ENCODE measurements at regions not wholly inside any gene's neighbourhood (a gene's known extent, or its start where the extent isn't known, plus 50 kb on each side); places are given as distances from the start of the nearest gene placed in this dataset.

DNA sequence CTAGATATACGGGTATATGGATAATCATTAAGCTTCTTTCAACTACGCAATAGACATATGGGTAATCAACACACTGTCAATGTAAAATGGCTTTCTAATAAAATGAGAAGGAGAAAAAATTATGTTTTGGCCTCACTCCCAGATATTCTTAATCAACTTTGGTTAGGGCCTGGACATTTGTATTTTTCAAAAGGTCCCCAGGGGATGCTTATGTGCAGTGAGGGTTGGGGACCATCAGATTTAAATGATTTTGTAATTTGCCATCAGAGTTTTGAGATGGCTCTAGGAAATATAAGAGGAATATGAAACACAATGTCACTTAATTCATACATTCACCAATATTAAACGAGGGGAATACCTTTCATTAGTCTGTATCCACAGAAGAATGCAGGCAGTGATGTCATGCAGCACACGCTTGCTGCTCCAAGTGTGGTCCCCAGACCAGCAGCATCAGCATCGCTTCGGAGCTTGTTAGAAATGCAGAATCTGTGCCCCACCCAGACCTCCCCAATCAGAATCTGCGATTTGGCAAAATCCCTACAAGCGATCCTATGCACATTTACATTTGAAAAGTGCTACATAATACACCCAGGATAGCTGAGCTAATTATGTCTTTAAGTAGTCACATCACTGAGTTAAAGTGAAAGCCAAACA, 75.1 kb downstream of the INHBA start:
- H3K4me3 ChIP-seq (ENCODE audit: insufficient read depth, low read length), result no peak overlapping the region
- no peaks in the 10 kb centered on the region for H3K36me3 ChIP-seq (ENCODE audit: insufficient read depth, low read length)
- H3K27ac ChIP-seq (ENCODE audit: low read depth, low read length), result no peak overlapping the region
- H3K4me2 ChIP-seq (ENCODE audit: insufficient read depth, low read length), result no peak overlapping the region
- H3K4me1 ChIP-seq (ENCODE audit: insufficient read depth, low read length), result no peaks in the 10 kb centered on the region
- no peaks in the 10 kb centered on the region for H4K20me1 ChIP-seq (ENCODE audit: insufficient read depth, low read length)
- H3K79me2 ChIP-seq (ENCODE audit: insufficient read depth, low read length), result no peaks in the 10 kb centered on the region
- TF ChIP-seq, protein P1, sequence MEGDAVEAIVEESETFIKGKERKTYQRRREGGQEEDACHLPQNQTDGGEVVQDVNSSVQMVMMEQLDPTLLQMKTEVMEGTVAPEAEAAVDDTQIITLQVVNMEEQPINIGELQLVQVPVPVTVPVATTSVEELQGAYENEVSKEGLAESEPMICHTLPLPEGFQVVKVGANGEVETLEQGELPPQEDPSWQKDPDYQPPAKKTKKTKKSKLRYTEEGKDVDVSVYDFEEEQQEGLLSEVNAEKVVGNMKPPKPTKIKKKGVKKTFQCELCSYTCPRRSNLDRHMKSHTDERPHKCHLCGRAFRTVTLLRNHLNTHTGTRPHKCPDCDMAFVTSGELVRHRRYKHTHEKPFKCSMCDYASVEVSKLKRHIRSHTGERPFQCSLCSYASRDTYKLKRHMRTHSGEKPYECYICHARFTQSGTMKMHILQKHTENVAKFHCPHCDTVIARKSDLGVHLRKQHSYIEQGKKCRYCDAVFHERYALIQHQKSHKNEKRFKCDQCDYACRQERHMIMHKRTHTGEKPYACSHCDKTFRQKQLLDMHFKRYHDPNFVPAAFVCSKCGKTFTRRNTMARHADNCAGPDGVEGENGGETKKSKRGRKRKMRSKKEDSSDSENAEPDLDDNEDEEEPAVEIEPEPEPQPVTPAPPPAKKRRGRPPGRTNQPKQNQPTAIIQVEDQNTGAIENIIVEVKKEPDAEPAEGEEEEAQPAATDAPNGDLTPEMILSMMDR (IDR thresholded peaks at IDR 0.05; ENCODE audit: extremely low read depth, low read depth, low read length), result no peak
- DNase-seq (ENCODE audit: insufficient read length, low spot score, missing footprints), result no peak
- no peaks in the 10 kb centered on the region for H3K27me3 ChIP-seq (ENCODE audit: insufficient read depth, low read length)
- no peaks in the 10 kb centered on the region for H3K9me3 ChIP-seq (ENCODE audit: low read depth, low read length)
- no peak overlapping the region for H2AFZ ChIP-seq (ENCODE audit: low read length)

DNA sequence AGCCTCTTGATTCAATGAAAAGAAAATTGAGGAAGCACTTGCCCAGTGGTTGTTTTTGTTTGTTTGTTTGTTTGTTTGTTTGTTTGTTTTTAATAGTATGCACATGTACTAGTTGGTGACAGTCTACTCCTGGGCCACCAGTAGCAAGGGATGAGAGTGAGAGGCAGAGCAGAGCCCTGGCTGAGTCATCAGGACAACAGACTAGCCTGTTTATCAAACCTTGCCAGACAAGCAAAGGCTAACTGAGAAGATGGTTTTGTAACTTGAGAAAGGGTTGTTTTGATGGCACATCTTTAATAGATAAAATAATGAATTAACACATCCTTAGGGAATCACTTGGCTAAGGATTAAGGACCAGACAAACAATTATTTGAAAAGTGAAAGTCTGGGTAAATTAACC, 78.1 kb downstream of the INHBA start:
- Histone ChIP-seq H3K4me1 (ENCODE audit: insufficient read depth, low read length) (no peaks in the 10 kb centered on the region), H3K27ac (ENCODE audit: low read depth, low read length) (no peak overlapping the region), H3K4me3 (ENCODE audit: insufficient read depth, low read length) (no peak overlapping the region), H3K4me2 (ENCODE audit: insufficient read depth, low read length) (no peak overlapping the region), H3K27me3 (ENCODE audit: insufficient read depth, low read length) (no peaks in the 10 kb centered on the region), H3K79me2 (ENCODE audit: insufficient read depth, low read length) (no peaks in the 10 kb centered on the region), H2AFZ (ENCODE audit: low read length) (no peak overlapping the region), H3K36me3 (ENCODE audit: insufficient read depth, low read length) (no peaks in the 10 kb centered on the region), H4K20me1 (ENCODE audit: insufficient read depth, low read length) (no peaks in the 10 kb centered on the region), H3K9me3 (ENCODE audit: low read depth, low read length) (no peaks in the 10 kb centered on the region)
- TF ChIP-seq, protein P1 (IDR thresholded peaks at IDR 0.05; ENCODE audit: extremely low read depth, low read depth, low read length), result no peak
- DNase-seq (ENCODE audit: insufficient read length, low spot score, missing footprints), result no peak

DNA sequence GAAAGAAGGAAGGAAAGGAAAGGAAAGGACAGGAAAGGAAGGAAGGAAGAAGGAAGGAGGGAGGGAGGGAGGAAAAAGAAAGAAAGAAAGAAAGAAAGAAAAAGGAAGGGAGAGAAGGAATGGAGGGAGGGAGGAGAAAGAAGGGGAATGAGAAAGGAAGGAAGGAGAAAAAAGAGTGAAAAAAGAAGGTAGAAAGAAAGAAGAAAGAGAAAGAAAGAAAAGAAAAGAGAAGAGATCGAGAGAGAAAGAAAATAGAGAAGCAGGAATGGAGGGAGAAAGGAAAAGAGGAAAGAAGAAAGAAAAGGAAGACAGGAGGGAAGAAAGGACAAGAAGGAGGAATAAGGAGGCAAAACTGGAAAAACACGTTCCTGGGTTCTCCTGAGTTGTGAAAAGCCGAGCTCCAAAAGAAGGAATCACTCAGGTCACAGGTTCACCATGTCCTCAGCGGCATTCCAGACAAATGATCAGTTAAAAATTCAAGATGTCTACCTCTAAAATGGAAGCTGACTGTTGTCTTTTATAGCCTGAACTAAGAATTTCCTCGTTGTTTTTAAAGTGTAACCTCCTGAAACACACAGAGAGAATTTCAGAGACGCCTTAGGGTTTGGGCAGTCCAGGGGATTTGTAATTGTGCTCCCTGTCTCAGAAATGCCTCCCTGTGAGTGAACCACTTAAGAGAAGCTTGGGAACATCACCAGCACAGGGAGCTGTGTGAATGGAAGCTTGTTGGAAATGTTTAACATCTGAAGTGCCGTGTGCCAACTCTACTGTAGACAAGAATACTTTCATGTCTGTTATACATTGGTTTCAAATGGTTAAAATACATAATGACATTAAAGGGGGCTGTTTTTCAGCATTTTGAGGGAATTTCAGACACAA, 80.7 kb downstream of the INHBA start:
- TF ChIP-seq, protein P1 (IDR thresholded peaks at IDR 0.05; ENCODE audit: extremely low read depth, low read depth, low read length), result no peak
- Histone ChIP-seq H3K79me2 (ENCODE audit: insufficient read depth, low read length) (no peaks in the 10 kb centered on the region), H3K4me2 (ENCODE audit: insufficient read depth, low read length) (no peak overlapping the region), H3K9me3 (ENCODE audit: low read depth, low read length) (no peaks in the 10 kb centered on the region), H3K27me3 (ENCODE audit: insufficient read depth, low read length) (no peaks in the 10 kb centered on the region), H3K36me3 (ENCODE audit: insufficient read depth, low read length) (no peaks in the 10 kb centered on the region), H4K20me1 (ENCODE audit: insufficient read depth, low read length) (no peaks in the 10 kb centered on the region), H3K4me1 (ENCODE audit: insufficient read depth, low read length) (no peaks in the 10 kb centered on the region), H2AFZ (ENCODE audit: low read length) (no peak overlapping the region), H3K4me3 (ENCODE audit: insufficient read depth, low read length) (no peak overlapping the region), H3K27ac (ENCODE audit: low read depth, low read length) (no peak overlapping the region)
- no peak for DNase-seq (ENCODE audit: insufficient read length, low spot score, missing footprints)

DNA sequence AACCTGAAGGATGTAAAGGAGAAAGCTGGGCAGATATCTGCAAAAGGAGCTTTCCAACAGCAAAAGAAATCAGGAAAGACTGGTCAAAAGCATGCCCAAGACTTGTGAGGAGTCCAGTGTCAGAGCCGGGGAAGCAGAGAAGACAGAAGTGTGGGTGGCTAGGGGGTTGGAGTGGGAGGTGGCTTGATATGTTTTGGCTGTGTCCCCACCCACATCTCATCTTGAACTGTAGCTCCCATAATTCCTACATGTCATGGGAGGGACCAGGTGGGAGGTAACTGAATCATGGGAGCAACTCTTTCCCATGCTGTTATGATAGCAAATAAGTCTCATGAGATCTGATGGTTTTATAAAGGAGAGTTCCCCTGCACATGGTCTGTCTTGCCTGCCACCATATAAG, 84.9 kb downstream of the INHBA start:
- TF ChIP-seq, protein P1 (IDR thresholded peaks at IDR 0.05; ENCODE audit: extremely low read depth, low read depth, low read length), result no peak
- no peak for DNase-seq (ENCODE audit: insufficient read length, low spot score, missing footprints)

More for the DNA sequence above, 84.9 kb downstream of the INHBA start:
- no peaks in the 10 kb centered on the region for H3K79me2 ChIP-seq (ENCODE audit: insufficient read depth, low read length)
- H3K27me3 ChIP-seq (ENCODE audit: insufficient read depth, low read length), result no peaks in the 10 kb centered on the region
- H2AFZ ChIP-seq (ENCODE audit: low read length), result no peak overlapping the region
- H3K4me3 ChIP-seq (ENCODE audit: insufficient read depth, low read length), result no peak overlapping the region
- no peak overlapping the region for H3K27ac ChIP-seq (ENCODE audit: low read depth, low read length)
- no peaks in the 10 kb centered on the region for H3K4me1 ChIP-seq (ENCODE audit: insufficient read depth, low read length)
- H3K36me3 ChIP-seq (ENCODE audit: insufficient read depth, low read length), result no peaks in the 10 kb centered on the region
- no peaks in the 10 kb centered on the region for H3K9me3 ChIP-seq (ENCODE audit: low read depth, low read length)
- no peak overlapping the region for H3K4me2 ChIP-seq (ENCODE audit: insufficient read depth, low read length)
- H4K20me1 ChIP-seq (ENCODE audit: insufficient read depth, low read length), result no peaks in the 10 kb centered on the region

Data from osteoblast (primary cell).